Stimulated activated CD4-positive, alpha-beta T cell treated with anti-CD3 and anti-CD28 coated beads, TNF-alpha, amount 100 ng/mL, for 48 hours (primary cell): ENCODE measurements at regions not wholly inside any gene's neighbourhood (a gene's known extent, or its start where the extent isn't known, plus 50 kb on each side); places are given as distances from the start of the nearest gene placed in this dataset.
"Not testable (repeated sequence)": the region's sequence is repeated elsewhere in the genome, so short reads cannot be mapped to it uniquely, and the experiment has no call there.

Experiments
- DNase-seq, 3 donors: peaks; one replicate each; pipeline ENCODE4 v3.0.0-alpha.2; 2020; ENCODE audit warnings: low read depth in 3 of 3

DNA sequence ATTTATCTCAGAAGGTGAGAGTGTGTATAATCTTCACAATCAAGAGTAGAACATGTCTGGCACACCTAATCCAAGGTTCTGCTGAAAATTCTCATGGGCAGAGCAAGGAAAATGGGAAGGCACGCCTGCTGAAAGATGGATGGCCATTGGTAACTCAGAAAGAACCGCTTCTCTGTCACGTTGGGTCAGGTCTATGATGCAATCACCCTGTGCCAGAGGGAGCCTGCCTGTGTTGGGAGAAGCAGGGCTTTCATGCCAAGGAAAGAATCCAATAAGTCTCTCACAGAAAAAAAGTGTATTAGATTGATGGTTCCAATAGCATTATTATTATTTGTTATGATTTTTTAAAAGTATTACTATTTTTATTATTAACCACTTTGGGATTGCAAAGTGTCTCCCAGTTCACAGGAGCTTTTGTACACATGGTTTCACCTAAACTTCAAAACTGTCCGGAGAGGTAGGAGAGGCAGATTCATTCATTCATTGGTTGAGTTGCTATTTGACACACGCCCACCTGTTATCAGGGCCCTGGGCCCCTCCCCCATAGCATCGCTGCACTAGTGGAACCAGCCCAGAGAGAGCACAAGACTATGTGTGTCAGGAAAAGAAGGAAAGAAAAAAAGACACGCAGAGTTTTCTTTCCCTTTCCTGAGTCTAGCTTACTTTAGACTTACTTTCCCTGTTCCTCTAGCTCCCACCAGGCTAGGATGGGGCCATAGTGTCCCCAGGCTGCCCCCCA lies 324.6 kb downstream of the BCL2L11 start:
- DNase-seq, result not testable (repeated sequence)

DNA sequence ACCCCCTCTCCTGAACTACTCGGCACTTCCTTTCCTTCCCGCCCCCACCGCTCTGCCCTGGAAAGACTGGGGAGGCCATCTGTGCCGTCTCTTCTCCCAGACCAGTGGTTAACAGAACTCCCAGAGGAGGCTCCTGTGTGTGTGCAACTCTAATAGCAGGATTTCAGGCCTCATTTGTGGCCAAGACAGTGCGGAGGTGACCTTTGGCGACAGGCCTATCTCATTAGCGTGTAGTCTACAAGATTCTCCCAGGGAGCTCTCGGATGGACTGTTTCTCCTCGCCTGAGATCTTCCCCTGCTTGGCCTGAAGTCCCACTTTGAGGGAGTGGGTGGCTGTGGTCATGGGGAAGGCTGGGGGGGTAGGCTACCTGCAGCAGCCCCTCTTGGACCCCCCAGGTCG lies 325.2 kb downstream of the BCL2L11 start:
- not testable (repeated sequence) for DNase-seq

DNA sequence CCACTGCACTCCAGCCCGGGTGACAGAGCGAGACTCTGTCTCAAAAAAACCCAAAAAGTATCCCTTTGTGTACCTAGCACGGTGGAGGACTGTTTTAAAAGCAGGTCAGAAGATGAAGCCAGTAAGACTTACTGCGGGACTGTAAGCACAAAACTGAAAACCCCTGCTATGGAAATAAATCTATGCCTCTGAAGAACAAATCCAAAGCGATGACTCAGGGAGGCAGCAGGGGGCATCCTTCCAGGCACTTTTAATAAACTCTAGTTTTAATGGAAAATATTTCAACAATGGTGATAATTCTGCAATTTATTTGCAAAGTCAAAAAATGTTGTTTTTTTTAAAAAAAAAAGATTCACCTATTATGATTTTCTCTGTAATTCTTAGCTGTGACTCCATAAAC lies 326.8 kb downstream of the BCL2L11 start:
- not testable (repeated sequence) for DNase-seq

DNA sequence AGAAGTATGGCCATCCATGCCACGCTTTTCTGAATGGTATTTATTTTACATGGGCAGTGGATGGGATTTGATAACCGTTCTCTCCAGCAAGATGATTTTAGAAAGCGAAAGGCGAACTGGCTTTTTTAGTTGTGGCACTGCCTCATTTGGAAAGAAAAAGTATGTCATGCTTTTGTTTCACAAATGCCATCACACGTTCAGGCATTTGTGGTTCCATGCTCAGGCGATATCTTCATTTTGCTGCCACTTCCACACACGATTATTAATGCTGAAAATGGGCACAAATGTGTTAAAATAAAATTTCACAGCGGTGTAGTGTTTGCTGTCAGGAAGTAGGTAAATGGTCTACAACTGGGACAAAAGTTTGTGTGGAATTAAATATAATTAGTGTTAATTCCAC lies 328.1 kb downstream of the BCL2L11 start:
- DNase-seq, result not testable (repeated sequence)

DNA sequence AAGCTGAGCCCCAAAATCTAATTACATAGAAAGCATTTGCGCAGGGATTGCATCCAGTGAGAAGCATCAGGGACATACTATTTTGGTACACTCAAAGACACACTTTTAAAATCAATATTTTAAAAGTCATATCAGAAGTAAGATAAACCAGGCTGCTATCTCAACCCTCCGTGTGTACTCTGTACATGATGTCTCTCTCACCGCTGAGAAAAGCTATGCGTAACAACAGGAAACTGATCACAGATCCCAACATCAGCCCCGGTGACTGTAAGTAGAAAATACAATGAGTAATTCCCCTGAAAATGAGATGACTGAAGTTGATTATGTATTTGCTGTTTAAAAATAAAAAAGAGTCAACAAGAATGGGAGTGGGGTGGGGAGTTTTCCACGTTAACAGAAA lies 329.8 kb downstream of the BCL2L11 start:
- DNase-seq, result not testable (repeated sequence)

DNA sequence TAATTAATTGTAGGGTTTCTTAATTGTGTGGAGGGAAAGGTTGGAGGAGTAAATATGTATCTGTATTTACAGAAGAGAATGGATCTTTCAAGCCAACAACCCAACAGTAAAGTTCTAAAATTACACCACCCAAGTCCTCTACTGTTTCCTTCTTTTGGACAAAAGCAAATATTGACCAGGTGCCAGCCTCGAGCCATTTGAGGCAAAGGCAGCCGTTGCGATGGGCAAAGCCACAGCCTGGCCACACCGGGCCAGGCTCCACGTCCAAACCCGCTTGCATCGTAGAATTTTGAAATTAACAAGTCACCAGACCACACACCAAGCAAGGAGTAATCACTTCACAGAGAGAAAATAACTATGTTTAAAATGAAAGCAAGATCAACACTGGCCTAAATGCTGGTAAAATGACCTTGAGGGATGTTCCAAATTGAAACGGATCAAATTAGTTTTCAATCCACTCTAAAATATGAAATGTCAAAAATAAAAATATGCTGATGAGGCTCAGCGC lies 331.0 kb downstream of the BCL2L11 start:
- not testable (repeated sequence) for DNase-seq

DNA sequence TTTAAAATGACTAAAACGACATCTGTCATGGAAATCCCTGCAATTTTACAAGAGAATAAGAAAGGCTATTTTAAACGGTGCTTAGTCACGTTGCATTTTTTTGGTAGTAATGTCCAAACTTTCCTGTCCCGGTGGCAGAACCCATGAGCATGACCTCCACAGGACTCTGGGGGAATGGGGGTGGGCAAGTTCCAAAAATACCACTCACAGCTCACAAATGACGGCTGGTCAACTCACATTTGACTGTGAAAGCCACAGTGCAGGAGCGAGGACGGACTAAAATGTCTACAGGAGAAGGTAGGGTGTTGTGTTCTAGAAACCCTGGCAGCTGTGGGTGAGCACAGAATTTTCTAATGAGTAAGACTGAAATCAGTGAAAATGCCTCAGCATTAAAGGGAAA lies 331.5 kb downstream of the BCL2L11 start:
- DNase-seq, result not testable (repeated sequence)

DNA sequence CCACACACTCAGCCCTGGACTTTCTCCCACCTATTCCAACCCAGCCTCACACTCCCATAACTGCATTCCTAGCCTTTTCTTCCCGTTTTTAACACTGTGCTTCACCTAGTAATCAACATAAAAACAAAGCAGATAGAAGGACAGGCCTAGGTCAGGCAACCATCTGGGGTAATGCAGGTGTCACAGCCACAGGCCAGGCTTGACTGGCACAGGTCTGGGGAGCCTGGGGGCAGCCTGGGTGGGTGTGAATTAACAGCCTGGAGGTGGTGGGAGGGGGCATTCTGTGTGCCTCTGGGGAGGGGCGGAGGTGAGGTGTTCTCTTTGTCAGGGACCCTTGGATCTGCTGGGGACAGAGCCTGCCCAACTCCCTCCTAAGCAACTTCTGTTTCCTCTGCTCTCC lies 332.6 kb downstream of the BCL2L11 start:
- DNase-seq, result not testable (repeated sequence)

DNA sequence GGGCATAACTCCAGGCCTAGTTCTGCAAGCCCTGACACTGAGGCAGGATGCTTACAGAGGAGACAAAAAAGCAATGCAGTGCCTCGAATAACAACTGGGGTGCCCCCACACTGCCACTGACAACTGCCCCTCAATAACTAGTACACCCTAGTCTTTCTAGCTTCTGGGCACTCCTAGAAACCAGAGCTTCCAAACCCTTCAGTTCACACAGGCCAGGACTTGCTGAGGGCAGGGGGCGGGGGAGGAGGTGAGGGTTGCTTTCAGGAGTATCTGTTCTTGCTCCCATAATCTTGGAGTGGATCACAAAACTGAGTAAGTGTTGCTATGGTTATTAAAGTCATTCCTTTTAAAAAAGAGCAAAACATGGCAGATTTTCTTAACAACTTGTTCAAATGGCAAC lies 333.1 kb downstream of the BCL2L11 start:
- DNase-seq, result not testable (repeated sequence)

DNA sequence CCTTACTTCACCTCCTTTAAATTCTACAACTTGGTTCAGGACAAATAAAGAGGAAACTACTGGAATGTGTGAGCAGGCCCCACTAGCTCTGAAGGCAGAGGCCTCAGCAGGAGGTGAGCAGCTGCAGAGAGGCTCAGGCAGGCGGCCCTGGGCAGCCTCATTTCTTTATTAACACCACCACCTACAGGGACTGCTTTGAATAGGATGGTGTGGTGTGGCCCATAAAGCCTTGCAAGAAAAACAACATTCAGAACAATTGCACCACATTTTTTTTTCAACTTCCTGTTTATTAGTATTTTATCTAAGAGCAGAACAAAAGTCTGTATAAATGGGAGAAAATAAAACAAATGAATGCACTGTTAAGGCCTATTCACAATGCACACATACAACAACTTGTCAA lies 333.7 kb downstream of the BCL2L11 start:
- not testable (repeated sequence) for DNase-seq

DNA sequence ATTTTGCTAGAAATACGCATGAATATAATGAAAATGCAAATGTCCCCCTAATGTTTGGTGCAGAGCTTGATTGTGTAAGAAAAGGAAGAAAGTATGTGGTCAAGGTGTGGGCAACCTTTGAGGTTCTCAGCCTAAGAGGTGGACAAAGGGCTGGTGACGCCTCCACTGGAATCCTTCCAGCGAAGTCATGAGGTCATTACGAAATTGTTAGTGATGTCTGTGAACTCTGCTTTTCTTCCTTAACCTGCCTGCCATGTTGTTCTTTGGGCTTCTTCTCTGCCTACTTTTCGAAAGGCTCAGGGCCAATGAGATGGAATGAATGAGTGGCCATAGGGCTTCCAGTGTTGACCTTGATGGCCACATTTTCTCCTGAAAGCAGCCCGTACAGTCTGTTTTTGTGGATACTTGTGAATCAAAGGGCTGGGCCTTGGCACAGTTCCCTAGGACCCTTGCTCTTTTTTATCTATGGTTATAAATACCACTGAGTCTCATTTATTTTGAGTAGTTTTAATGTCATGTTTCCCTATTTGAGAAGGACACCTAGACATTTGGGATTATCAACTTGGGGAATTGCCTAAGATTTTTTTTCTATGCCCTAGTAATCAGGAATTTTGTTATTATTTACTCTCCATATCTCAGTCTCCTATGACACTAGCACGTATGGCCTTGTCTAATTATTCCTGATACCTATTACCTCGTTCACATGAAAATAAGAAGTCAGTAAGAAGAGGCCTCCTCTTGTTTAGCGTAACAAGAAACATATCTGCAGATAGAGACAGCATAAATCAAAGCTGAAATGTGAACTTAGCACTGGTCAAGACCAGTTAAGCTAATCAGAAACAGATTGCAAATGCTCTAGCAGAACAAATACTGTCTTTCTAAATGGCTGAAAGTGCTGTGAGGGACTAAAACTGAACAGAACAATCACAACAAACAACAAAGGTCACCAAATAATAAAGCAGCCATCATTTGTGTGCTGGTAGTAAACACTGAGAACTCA lies 334.6 kb downstream of the BCL2L11 start:
- DNase-seq, result not testable (repeated sequence)

DNA sequence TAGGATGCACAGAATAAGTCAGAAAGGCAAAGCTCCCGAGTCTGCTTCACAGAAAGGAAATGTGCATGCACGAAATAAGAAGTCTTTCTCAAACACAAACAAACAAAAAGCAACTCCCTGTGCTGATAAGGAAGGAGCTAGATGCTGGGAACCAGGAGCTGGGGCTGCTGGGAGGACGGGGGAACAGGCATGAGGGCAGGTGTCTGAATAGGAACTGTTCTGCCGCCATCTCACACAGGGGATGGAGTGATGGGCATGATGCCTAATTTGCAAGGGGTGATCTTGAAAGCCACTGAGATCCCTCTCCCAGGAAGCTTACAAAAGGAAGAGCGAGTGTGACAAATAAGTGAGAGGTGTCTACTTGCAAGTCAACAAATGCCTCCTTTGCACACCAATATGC lies 336.5 kb downstream of the BCL2L11 start:
- not testable (repeated sequence) for DNase-seq

DNA sequence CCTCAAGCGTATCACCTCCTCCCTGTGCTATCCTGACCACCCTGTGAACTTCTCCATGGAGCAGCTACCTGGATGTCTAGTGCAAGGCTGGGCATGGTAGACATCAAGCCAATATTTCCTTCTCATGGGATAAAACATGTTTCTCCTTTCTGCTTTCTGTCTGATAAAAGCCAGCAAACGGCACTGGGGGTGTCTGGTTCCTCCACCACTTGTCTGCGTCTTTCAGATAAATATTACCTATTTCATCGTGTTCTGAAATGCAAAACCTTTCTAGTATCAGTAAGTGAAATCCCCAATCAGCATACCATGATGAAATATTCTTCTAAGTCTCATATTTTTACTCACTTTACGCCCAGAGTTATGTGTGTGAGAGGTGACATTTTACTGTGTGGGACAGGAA lies 340.2 kb downstream of the BCL2L11 start:
- DNase-seq, result not testable (repeated sequence)

DNA sequence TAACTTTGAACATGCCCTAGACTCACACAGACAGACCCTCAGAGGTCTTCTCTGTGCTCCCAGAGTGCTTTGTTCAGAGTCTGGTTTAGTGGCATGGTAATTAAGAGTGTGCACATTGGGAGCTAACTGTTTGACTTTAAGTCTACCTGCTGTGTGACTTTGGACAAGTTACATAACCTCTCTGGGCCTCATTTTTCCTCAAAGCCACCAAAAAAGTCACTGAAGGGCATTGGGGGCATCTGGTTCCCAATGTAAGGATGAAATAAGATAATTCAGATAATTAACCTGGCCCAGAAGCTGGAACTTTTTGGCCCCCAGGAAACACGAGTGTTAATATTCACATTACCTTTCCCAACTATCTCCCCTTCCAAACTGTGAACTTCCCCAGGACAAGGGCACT lies 341.1 kb downstream of the BCL2L11 start:
- not testable (repeated sequence) for DNase-seq

DNA sequence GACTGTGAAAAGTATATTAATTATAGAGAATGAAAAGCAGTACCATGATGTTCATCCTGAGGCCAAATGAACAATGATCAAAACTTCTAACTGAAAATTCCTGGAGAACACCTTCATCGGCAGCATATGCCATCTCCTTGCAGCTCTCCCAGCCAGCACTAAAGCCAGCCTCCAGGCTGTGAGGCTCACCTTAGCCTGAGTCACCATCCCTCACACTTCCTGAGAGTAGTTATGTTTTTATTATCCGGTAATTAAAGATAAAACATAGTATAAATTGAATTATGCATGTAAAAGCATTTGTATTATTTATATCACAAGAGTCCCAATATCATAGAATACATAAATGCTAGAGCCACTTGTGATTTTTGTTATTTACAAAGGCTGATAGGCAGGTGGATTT lies 341.9 kb downstream of the BCL2L11 start:
- not testable (repeated sequence) for DNase-seq

DNA sequence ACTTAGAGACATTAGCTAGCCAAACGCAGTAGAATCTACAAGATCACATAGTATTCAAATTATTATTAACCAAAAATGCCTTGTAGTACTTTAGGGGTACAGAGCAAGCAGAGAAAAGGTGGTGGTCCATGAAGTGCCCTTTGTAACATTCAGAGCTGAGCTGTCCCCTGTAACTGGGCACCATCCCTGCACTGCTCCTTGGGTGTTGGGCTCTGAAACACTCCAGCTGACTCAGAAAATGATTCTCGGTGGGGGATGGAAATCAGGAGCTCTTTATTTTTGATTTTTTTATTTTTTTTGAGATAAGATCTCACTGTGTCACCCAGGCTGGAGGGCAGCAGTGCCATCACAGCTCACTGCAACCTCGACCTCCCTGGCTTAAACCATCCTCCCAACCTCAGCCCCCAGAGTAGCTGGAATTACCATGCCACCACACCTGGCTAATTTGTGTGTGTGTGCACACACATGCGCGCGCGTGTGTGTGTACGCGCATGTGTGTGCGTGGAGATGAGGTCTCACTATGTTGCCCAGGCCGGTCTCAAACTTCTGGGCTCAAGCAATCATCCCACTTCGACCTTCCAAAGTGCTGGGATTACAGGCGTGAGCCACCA lies 342.6 kb downstream of the BCL2L11 start:
- DNase-seq, result not testable (repeated sequence)

DNA sequence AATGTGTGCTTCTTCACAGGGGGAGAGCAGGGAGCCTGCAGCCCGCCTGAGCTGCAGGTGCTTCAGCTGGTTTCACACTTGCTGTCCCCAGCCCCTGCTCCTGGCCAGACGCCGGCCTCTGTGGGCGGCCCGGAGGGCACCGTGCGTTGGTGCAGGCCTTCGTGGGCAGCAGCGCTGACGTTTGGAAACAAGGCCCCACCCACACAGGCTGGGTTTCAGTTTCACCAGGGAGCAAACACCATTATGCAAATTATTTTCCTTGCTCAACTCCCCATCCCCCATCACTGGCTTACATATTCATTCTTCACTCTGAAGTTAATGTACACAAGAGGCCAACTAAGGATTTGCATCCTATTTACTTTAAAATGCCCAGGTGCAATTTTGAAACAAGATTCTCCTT lies 343.2 kb downstream of the BCL2L11 start:
- DNase-seq, result not testable (repeated sequence)

DNA sequence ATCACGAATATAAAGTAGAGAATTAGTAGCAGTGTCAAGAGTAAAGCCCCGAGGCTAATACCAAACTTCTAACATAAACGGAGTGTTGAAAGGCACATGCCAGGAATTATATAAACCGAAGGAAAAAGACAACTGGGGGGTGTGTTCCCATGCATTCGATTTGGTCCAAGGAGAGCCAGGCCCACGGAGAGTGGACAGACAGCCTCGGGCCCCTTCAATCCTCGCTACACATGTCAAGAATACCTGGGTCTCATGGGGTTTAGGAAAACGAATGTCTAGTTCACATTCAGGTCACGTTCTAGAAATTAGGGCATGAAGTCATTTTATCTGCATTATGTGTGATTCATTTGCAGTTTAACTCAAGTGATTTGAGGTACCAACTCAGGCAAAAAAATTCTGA lies 343.7 kb downstream of the BCL2L11 start:
- DNase-seq, result not testable (repeated sequence)

DNA sequence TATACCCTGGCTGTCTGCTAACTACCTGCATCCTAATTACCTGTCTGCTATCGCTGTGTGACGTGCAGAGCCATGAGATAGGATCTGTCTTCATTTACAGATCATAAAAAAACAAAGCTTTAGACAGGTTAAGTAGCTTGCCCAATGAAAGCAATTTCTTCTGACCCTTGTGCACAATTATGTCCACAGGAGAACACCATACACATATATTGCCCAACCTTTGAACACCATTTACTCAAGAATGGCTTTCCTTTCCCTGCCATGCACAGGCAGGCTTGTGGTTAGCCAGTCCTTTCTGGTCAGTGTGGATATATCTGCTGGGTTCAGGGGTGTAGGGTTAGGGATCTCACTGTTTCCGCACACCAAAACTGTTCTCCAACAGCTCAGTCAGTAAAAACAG lies 344.8 kb downstream of the BCL2L11 start:
- not testable (repeated sequence) for DNase-seq

DNA sequence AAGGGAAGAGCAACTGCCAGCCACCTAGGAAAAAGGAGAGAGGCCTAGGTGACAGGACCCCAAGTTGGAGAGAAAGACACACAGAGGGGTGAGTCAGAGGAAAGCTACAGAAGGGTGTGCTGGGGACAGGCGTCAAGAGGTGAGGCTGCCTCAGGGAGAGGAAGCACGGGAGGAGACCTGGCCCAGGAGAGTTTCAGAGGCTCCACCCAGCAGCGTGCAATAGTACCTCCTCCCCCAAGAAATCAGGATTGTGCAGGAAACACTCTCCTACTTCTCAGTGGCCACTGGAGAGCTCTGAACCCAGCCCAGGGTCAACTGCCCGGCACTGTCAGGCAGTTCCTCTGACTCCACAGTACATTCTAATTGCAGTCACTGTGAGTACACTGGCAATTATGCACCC lies 346.0 kb downstream of the BCL2L11 start:
- not testable (repeated sequence) for DNase-seq

DNA sequence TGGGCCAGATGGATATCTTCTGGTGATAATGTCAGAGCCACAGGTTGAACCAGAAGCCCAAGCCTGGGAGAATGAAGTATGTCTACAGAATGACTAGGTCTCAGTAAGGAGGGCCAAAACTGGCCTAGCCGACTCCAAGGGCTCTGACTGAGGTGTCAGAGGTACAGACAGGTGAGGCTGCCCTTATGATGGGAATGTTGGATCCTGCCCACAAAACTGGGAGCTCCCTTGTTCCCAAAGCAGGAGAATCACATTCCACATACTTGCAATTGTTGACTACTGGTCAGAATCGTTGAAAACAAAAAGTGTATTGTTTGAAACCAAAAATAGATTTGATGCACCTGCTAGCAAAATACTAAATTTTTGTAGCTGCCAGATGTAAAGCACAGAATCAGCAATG lies 350.2 kb downstream of the BCL2L11 start:
- DNase-seq, result not testable (repeated sequence)
